PC-9 (cell line): ENCODE measurements at regions not wholly inside any gene's neighbourhood (a gene's known extent, or its start where the extent isn't known, plus 50 kb on each side); places are given as distances from the start of the nearest gene placed in this dataset.

Experiments used
- CTCF ChIP-seq: fragments of 200-600 bp; sonication (generic); conservative IDR thresholded peaks from 2 replicates; pipeline ENCODE4 v1.6.1; 2017; ENCODE audit warnings: mixed run types, antibody characterized with exemption, mild to moderate bottlenecking, moderate library complexity
- EZH2 ChIP-seq: fragments of 200-600 bp; sonication (generic); IDR thresholded peaks from 2 replicates; pipeline ENCODE4 v1.8.0; 2017; ENCODE audit warnings: antibody characterized with exemption, low read depth

GRCh38 chr18:39519741-39520140, 1954.1 kb upstream of the CELF4 start:
- TF ChIP-seq CTCF (no peak), EZH2 (no peak)
